Hepatocyte (in vitro differentiated cells): ENCODE measurements at regions not wholly inside any gene's neighbourhood (a gene's known extent, or its start where the extent isn't known, plus 50 kb on each side); places are given as distances from the start of the nearest gene placed in this dataset.

Source experiments
- DNase-seq: peaks from one replicate; pipeline ENCODE4 v3.0.0-alpha.2; 2016; ENCODE audit warnings: low spot score
- H2AFZ ChIP-seq: fragments of 200-600 bp; sonication (generic); 2 replicates; pipeline ENCODE4 v1.6.0; 2016; ENCODE audit warnings: antibody characterized with exemption, mild to moderate bottlenecking
- H3K27ac ChIP-seq: fragments of 200-600 bp; sonication (generic); 2 replicates; pipeline ENCODE4 v1.5.1; 2016; ENCODE audit warnings: mild to moderate bottlenecking
- H3K27me3 ChIP-seq: fragments of 200-600 bp; sonication (generic); 2 replicates; pipeline ENCODE4 v1.6.1; 2016
- H3K36me3 ChIP-seq: fragments of 200-600 bp; sonication (generic); replicated peaks from 2 replicates; pipeline ENCODE4 v1.5.1; 2016; ENCODE audit warnings: low read depth; ENCODE audit not compliant: insufficient read depth
- H3K4me1 ChIP-seq: fragments of 200-600 bp; sonication (generic); 2 replicates; pipeline ENCODE4 v1.5.1; 2016; ENCODE audit warnings: mild to moderate bottlenecking, moderate library complexity; ENCODE audit not compliant: insufficient read depth
- H3K4me2 ChIP-seq: fragments of 200-600 bp; sonication (generic); 2 replicates; pipeline ENCODE4 v1.6.0; 2016
- H3K4me3 ChIP-seq: fragments of 200-600 bp; sonication (generic); 2 replicates; pipeline ENCODE4 v1.5.1; 2016; ENCODE audit warnings: mild to moderate bottlenecking
- H3K79me2 ChIP-seq: fragments of 200-600 bp; sonication (generic); 2 replicates; pipeline ENCODE4 v1.6.0; 2017; ENCODE audit warnings: mild to moderate bottlenecking
- H3K9me2 ChIP-seq: fragments of 200-600 bp; sonication (generic); replicated peaks from 2 replicates; pipeline ENCODE4 v1.6.0; 2017; ENCODE audit warnings: mild to moderate bottlenecking; ENCODE audit not compliant: insufficient read depth
- H3K9me3 ChIP-seq: fragments of 200-600 bp; sonication (generic); 2 replicates; pipeline ENCODE4 v1.5.1; 2016; ENCODE audit warnings: low read depth, mild to moderate bottlenecking
- H4K20me1 ChIP-seq: fragments of 200-600 bp; sonication (generic); 2 replicates; pipeline ENCODE4 v1.6.0; 2016; ENCODE audit warnings: mild to moderate bottlenecking; ENCODE audit not compliant: insufficient read depth, poor library complexity, severe bottlenecking
- EZH2 ChIP-seq: fragments of 200-600 bp; sonication (generic); IDR thresholded peaks from 2 replicates; pipeline ENCODE4 v1.6.1; 2016; ENCODE audit warnings: antibody characterized with exemption, mild to moderate bottlenecking, borderline replicate concordance
- EZH2phosphoT487 ChIP-seq: fragments of 200-600 bp; sonication (generic); IDR thresholded peaks from one replicate; pipeline ENCODE4 v1.6.1; 2018; ENCODE audit warnings: antibody characterized with exemption, mild to moderate bottlenecking, low read depth, moderate library complexity; ENCODE audit not compliant: unreplicated experiment, severe bottlenecking
- WGBS: methylation state at CpG from one replicate; pipeline ENCODE4 v1.1.6; 2016; ENCODE audit warnings: low lambda C conversion rate; ENCODE audit errors: missing lambda C conversion rate; 5-methylcytosine and 5-hydroxymethylcytosine counted together
- TF ChIP-seq, protein P1 (sequence below): fragments of 200-600 bp; sonication (generic); IDR thresholded peaks from 2 replicates; pipeline ENCODE4 v1.5.1; 2016; ENCODE audit warnings: antibody characterized with exemption, mild to moderate bottlenecking; ENCODE audit not compliant: poor library complexity

DNA sequence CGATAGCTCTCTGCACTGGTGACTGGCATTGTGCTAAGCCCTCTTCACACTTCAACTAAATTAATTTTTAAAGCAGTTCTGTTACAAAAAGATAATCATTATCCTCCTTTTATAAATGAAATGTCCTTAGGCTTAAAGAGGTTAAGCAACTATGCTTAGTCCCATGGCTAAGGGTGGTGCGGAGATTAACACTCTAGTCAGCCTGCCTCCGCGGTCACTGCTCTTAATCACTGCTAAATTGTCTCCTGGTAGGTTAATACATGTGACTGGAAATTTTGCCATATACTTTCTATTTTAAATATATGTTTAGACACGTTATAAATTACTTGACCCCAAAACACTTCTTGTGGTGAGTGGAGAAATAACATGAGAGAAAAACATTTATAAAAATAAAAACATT lies 473.7 kb downstream of the CENPC start:
- no peak overlapping the region for H3K4me3 ChIP-seq
- TF ChIP-seq EZH2 (no peak), EZH2phosphoT487 (no peak)
- TF ChIP-seq, protein P1, sequence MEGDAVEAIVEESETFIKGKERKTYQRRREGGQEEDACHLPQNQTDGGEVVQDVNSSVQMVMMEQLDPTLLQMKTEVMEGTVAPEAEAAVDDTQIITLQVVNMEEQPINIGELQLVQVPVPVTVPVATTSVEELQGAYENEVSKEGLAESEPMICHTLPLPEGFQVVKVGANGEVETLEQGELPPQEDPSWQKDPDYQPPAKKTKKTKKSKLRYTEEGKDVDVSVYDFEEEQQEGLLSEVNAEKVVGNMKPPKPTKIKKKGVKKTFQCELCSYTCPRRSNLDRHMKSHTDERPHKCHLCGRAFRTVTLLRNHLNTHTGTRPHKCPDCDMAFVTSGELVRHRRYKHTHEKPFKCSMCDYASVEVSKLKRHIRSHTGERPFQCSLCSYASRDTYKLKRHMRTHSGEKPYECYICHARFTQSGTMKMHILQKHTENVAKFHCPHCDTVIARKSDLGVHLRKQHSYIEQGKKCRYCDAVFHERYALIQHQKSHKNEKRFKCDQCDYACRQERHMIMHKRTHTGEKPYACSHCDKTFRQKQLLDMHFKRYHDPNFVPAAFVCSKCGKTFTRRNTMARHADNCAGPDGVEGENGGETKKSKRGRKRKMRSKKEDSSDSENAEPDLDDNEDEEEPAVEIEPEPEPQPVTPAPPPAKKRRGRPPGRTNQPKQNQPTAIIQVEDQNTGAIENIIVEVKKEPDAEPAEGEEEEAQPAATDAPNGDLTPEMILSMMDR, result no peak
- H3K27me3 ChIP-seq, result no peaks in the 10 kb centered on the region
- H3K79me2 ChIP-seq, result no peaks in the 10 kb centered on the region
- no peak overlapping the region for H2AFZ ChIP-seq
- H3K4me2 ChIP-seq, result no peak overlapping the region
- 85% methylated on average over 5 of the region's 5 CpGs for WGBS
- no peak overlapping the region for H3K27ac ChIP-seq
- DNase-seq, result no peak
- H4K20me1 ChIP-seq, result no peaks in the 10 kb centered on the region
- no peaks in the 10 kb centered on the region for H3K4me1 ChIP-seq
- H3K9me2 ChIP-seq, result no peaks in the 10 kb centered on the region
- no peaks in the 10 kb centered on the region for H3K9me3 ChIP-seq
- H3K36me3 ChIP-seq, result no peaks in the 10 kb centered on the region

DNA sequence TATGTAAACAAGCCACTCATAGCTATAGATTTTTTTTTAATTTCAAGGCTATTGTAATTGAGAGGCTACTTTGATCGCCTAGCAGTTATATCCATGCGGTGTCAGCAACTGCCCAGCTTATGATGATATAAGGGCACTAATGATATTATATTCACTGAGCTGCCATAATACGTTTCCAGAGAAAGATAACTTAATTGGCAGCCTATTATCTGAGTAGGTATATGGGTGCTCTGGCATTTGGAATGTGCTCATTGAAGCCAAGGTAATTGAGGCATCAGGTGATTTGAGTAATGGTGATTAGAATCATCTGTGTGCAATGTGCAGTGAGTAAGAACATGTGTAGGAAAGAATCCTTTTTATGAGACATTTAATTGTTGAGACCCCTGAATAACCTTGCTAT lies 490.0 kb downstream of the CENPC start:
- Histone ChIP-seq H3K79me2 (no peaks in the 10 kb centered on the region), H3K4me2 (no peak overlapping the region), H3K27me3 (no peaks in the 10 kb centered on the region), H4K20me1 (no peaks in the 10 kb centered on the region), H3K9me2 (no peaks in the 10 kb centered on the region), H3K9me3 (no peaks in the 10 kb centered on the region), H3K4me1 (no peaks in the 10 kb centered on the region), H3K4me3 (no peak overlapping the region), H2AFZ (no peak overlapping the region), H3K36me3 (no peaks in the 10 kb centered on the region), H3K27ac (no peak overlapping the region)
- TF ChIP-seq, protein P1, result no peak
- TF ChIP-seq EZH2phosphoT487 (no peak), EZH2 (no peak)
- 82% methylated on average over 3 of the region's 3 CpGs for WGBS
- no peak for DNase-seq

GRCh38 chr4:67054896-67055295 lies 490.4 kb downstream of the CENPC start:
- H2AFZ ChIP-seq, result no peak overlapping the region
- H3K4me2 ChIP-seq, result no peak overlapping the region
- H3K9me3 ChIP-seq, result no peaks in the 10 kb centered on the region
- no peaks in the 10 kb centered on the region for H3K9me2 ChIP-seq
- no peaks in the 10 kb centered on the region for H4K20me1 ChIP-seq
- H3K79me2 ChIP-seq, result no peaks in the 10 kb centered on the region
- TF ChIP-seq EZH2, result no peak
- TF ChIP-seq, protein P1, result no peak
- TF ChIP-seq EZH2phosphoT487, result no peak
- no peak overlapping the region for H3K27ac ChIP-seq
- no peak for DNase-seq
- H3K4me3 ChIP-seq, result no peak overlapping the region
- no peaks in the 10 kb centered on the region for H3K4me1 ChIP-seq
- no peaks in the 10 kb centered on the region for H3K27me3 ChIP-seq
- H3K36me3 ChIP-seq, result no peaks in the 10 kb centered on the region
